ENCODE measurements at regions not wholly inside any gene's neighbourhood (a gene's known extent, or its start where the extent isn't known, plus 50 kb on each side); places are given as distances from the start of the nearest gene placed in this dataset.

DNA sequence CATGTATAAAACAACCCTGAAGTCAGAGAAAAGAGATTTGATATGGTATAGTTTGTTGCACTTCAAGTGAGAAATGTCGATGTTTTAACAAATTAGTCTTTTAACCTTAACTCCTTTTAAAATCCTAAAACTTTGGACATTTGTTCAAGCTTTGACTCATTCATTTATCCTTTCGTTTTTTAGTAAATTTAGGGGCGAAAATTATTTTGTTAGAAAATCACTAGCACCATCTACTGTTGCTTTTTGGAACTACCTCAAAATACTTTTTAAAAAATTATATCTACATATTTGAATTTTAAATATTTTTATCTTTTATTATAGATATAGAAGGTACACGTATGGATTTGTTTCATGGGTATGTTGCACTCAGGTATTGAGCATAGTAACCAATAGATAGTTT is 165.1 kb upstream of the POF1B start:
- H3K36me3 ChIP-seq (ENCODE audit: control insufficient read depth in 2 of 2, insufficient read depth in 1 of 2, low read length in 2 of 2), result no peaks in the 10 kb centered on the region
- H3K9me3 ChIP-seq (ENCODE audit: control insufficient read depth, insufficient read depth, low read depth, low read length), result peaks cover 2% of the 10 kb centered on the region; the same call in 1 of the 2 replicates
- no peaks in the 10 kb centered on the region for H3K4me1 ChIP-seq (ENCODE audit: control insufficient read depth, insufficient read depth, low read length)
- H3K27ac ChIP-seq (ENCODE audit: extremely low read depth, low read depth, low read length), result no peak overlapping the region
- H3K4me3 ChIP-seq (ENCODE audit: low read depth, low read length), result no peak overlapping the region
- CTCF ChIA-PET, result interaction anchor here (0.6 to 3.2 kb wide), 8 partner anchors 44 to 1414 kb away, joined by 3 to 27 read pairs (median 4); no protein-coding TSS in a partner anchor
- POLR2A ChIA-PET, result no interaction called here
- TF ChIP-seq ZNF670 (tag by site-specific recombination; IDR thresholded peaks at IDR 0.05; ENCODE audit: low read depth) (no peak), ZNF132 (tag by site-specific recombination; IDR thresholded peaks at IDR 0.05; ENCODE audit: borderline replicate concordance) (no peak), ZNF416 (tag by site-specific recombination; IDR thresholded peaks at IDR 0.05) (no peak), ZNF146 (tag by site-specific recombination; IDR thresholded peaks at IDR 0.05) (no peak), ZNF654 (tag by site-specific recombination; IDR thresholded peaks at IDR 0.05; ENCODE audit: low read depth) (peak; percentile 59), ZNF133 (tag by site-specific recombination; IDR thresholded peaks at IDR 0.05) (no peak), ZNF768 (tag by site-specific recombination; IDR thresholded peaks at IDR 0.05) (no peak)

DNA sequence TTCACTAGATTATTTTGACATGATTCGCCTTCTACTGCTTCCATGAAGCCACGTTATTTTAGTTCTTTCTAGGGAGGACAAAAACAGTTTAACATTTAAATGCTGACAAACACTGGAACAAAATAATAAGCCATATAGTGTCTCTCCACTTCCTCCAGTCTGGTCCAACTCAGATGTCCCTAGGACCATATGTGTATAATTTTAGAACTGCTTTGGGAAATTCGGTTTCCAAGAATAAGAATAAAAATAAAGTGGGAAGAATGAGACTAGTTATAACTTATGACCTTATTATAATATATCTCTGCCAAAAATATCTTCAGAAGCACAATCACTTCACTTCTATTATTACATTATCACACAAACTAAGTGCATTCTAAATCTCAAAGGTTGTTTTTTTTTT is 164.4 kb upstream of the POF1B start:
- H3K27ac ChIP-seq (ENCODE audit: extremely low read depth, low read depth, low read length), result no peak overlapping the region
- no peaks in the 10 kb centered on the region for H3K4me1 ChIP-seq (ENCODE audit: control insufficient read depth, insufficient read depth, low read length)
- no peak overlapping the region for H3K4me3 ChIP-seq (ENCODE audit: low read depth, low read length)
- CTCF ChIA-PET, result interaction anchor here (0.6 to 3.2 kb wide), 2 partner anchors 433 to 464 kb away, joined by 6 to 27 read pairs; no protein-coding TSS in a partner anchor
- H3K36me3 ChIP-seq (ENCODE audit: control insufficient read depth in 2 of 2, insufficient read depth in 1 of 2, low read length in 2 of 2), result no peaks in the 10 kb centered on the region
- POLR2A ChIA-PET, result no interaction called here
- peaks cover 2% of the 10 kb centered on the region; the same call in 1 of the 2 replicates for H3K9me3 ChIP-seq (ENCODE audit: control insufficient read depth, insufficient read depth, low read depth, low read length)
- TF ChIP-seq ZNF777 (tag by site-specific recombination; IDR thresholded peaks at IDR 0.05; ENCODE audit: borderline replicate concordance) (no peak), ZNF76 (tag by site-specific recombination; IDR thresholded peaks at IDR 0.05; ENCODE audit: borderline replicate concordance, low read depth) (no peak), ZNF530 (tag by site-specific recombination; IDR thresholded peaks at IDR 0.05; ENCODE audit: low read depth) (no peak), MEIS1 (CRISPR knock-in tag; IDR thresholded peaks at IDR 0.05; ENCODE audit: borderline replicate concordance) (no peak), ZNF132 (tag by site-specific recombination; IDR thresholded peaks at IDR 0.05; ENCODE audit: borderline replicate concordance) (no peak), ZNF571 (tag by site-specific recombination; IDR thresholded peaks at IDR 0.05) (no peak), ZNF660 (tag by site-specific recombination; IDR thresholded peaks at IDR 0.05) (no peak), ZNF121 (tag by site-specific recombination; IDR thresholded peaks at IDR 0.05) (no peak), ZNF426 (tag by site-specific recombination; IDR thresholded peaks at IDR 0.05) (no peak)
- TF ChIP-seq, protein P1, sequence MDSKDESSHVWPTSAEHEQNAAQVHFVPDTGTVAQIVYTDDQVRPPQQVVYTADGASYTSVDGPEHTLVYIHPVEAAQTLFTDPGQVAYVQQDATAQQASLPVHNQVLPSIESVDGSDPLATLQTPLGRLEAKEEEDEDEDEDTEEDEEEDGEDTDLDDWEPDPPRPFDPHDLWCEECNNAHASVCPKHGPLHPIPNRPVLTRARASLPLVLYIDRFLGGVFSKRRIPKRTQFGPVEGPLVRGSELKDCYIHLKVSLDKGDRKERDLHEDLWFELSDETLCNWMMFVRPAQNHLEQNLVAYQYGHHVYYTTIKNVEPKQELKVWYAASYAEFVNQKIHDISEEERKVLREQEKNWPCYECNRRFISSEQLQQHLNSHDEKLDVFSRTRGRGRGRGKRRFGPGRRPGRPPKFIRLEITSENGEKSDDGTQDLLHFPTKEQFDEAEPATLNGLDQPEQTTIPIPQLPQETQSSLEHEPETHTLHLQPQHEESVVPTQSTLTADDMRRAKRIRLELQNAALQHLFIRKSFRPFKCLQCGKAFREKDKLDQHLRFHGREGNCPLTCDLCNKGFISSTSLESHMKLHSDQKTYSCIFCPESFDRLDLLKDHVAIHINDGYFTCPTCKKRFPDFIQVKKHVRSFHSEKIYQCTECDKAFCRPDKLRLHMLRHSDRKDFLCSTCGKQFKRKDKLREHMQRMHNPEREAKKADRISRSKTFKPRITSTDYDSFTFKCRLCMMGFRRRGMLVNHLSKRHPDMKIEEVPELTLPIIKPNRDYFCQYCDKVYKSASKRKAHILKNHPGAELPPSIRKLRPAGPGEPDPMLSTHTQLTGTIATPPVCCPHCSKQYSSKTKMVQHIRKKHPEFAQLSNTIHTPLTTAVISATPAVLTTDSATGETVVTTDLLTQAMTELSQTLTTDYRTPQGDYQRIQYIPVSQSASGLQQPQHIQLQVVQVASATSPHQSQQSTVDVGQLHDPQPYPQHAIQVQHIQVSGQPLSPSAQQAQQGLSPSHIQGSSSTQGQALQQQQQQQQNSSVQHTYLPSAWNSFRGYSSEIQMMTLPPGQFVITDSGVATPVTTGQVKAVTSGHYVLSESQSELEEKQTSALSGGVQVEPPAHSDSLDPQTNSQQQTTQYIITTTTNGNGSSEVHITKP (tag by site-specific recombination; IDR thresholded peaks at IDR 0.05), result no peak
- TF ChIP-seq, protein P2, sequence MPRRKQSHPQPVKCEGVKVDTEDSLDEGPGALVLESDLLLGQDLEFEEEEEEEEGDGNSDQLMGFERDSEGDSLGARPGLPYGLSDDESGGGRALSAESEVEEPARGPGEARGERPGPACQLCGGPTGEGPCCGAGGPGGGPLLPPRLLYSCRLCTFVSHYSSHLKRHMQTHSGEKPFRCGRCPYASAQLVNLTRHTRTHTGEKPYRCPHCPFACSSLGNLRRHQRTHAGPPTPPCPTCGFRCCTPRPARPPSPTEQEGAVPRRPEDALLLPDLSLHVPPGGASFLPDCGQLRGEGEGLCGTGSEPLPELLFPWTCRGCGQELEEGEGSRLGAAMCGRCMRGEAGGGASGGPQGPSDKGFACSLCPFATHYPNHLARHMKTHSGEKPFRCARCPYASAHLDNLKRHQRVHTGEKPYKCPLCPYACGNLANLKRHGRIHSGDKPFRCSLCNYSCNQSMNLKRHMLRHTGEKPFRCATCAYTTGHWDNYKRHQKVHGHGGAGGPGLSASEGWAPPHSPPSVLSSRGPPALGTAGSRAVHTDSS (tag by site-specific recombination; IDR thresholded peaks at IDR 0.05), result no peak
- TF ChIP-seq, protein P3, sequence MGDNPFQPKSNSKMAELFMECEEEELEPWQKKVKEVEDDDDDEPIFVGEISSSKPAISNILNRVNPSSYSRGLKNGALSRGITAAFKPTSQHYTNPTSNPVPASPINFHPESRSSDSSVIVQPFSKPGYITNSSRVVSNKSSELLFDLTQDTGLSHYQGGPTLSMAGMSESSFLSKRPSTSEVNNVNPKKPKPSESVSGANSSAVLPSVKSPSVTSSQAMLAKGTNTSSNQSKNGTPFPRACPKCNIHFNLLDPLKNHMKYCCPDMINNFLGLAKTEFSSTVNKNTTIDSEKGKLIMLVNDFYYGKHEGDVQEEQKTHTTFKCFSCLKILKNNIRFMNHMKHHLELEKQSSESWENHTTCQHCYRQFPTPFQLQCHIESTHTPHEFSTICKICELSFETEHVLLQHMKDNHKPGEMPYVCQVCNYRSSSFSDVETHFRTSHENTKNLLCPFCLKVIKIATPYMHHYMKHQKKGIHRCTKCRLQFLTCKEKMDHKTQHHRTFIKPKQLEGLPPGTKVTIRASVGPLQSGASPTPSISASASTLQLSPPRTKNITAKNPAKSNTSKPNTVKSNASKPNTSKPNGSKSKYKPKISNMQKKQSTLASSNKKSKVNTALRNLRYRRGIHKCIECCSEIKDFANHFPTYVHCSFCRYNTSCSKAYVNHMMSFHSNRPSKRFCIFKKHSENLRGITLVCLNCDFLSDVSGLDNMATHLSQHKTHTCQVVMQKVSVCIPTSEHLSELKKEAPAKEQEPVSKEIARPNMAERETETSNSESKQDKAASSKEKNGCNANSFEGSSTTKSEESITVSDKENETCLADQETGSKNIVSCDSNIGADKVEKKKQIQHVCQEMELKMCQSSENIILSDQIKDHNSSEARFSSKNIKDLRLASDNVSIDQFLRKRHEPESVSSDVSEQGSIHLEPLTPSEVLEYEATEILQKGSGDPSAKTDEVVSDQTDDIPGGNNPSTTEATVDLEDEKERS (tag by site-specific recombination; IDR thresholded peaks at IDR 0.05), result no peak
- TF ChIP-seq, protein P4, sequence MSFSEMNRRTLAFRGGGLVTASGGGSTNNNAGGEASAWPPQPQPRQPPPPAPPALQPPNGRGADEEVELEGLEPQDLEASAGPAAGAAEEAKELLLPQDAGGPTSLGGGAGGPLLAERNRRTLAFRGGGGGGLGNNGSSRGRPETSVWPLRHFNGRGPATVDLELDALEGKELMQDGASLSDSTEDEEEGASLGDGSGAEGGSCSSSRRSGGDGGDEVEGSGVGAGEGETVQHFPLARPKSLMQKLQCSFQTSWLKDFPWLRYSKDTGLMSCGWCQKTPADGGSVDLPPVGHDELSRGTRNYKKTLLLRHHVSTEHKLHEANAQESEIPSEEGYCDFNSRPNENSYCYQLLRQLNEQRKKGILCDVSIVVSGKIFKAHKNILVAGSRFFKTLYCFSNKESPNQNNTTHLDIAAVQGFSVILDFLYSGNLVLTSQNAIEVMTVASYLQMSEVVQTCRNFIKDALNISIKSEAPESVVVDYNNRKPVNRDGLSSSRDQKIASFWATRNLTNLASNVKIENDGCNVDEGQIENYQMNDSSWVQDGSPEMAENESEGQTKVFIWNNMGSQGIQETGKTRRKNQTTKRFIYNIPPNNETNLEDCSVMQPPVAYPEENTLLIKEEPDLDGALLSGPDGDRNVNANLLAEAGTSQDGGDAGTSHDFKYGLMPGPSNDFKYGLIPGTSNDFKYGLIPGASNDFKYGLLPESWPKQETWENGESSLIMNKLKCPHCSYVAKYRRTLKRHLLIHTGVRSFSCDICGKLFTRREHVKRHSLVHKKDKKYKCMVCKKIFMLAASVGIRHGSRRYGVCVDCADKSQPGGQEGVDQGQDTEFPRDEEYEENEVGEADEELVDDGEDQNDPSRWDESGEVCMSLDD (tag by site-specific recombination; IDR thresholded peaks at IDR 0.05), result no peak
